Hepatocyte (in vitro differentiated cells): ENCODE measurements at regions not wholly inside any gene's neighbourhood (a gene's known extent, or its start where the extent isn't known, plus 50 kb on each side); places are given as distances from the start of the nearest gene placed in this dataset.

ENCODE experiments used
- CTCF ChIP-seq: fragments of 200-600 bp; sonication (generic); IDR thresholded peaks from 2 replicates; pipeline ENCODE4 v1.5.1; 2016; ENCODE audit warnings: antibody characterized with exemption, mild to moderate bottlenecking; ENCODE audit not compliant: poor library complexity
- EZH2 ChIP-seq: fragments of 200-600 bp; sonication (generic); IDR thresholded peaks from 2 replicates; pipeline ENCODE4 v1.6.1; 2016; ENCODE audit warnings: antibody characterized with exemption, mild to moderate bottlenecking, borderline replicate concordance

GRCh38 chr5:82534986-82535385 lies 256.8 kb upstream of the RPS23 start:
- TF ChIP-seq CTCF = no peak
- no peak for TF ChIP-seq EZH2
